ENCODE measurements at regions not wholly inside any gene's neighbourhood (a gene's known extent, or its start where the extent isn't known, plus 50 kb on each side); places are given as distances from the start of the nearest gene placed in this dataset.
"Not testable (repeated sequence)": the region's sequence is repeated elsewhere in the genome, so short reads cannot be mapped to it uniquely, and the experiment has no call there.

DNA sequence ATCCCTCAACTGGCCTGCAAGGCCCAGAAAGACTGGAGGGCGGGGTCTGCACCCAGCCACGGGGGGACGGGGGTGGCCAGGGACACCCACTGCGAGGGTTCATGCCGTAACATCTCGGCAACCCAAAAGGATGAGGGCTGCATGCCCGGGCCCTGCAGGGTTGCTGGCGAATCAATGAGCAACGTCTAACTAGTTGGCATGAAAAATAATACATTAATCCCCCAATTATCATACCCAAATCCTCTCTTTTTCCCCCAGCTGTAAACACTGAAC, 232.2 kb downstream of the TUBA3C start:
- DNase-seq (ENCODE audit: low spot score) = no peak

DNA sequence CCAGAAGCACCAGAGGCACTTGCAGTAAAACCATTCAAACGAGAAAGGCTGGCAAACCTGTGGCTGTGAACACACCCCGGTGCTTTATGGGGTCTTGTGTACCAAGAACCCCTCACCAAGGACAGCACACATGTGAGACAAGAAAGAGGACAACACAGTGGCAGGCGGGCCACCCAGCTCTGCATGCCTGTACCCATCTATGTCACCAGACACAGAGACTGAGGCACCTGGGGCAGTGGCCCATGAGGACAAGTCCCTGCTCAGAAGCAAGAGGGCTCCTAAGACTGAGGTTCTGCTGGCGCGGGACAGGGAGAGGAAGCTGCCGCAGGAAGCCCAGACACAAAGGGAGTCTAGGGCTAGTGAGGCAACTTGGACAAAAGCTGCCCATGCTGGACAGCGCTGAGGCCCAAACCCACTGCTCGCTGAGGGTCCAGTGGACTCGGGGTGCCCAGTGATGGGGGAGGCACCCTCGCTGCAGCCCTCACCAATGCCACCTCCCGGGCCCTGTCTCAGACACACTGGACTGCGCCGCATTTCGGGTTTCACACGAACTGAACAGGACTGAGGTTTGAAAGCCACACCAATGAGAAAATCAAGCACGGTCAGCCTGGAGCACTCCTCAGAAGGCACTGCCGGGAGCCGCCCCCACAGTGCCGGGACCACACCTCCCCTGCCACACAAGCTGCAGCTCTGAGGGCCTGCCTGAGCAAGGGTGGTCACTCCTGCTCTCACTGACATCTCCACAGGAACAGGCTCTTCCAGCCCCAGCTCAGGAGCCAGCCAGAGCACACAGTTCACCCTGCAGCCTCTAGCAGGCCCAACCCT, 232.7 kb downstream of the TUBA3C start:
- DNase-seq (ENCODE audit: low spot score) = no peak

DNA sequence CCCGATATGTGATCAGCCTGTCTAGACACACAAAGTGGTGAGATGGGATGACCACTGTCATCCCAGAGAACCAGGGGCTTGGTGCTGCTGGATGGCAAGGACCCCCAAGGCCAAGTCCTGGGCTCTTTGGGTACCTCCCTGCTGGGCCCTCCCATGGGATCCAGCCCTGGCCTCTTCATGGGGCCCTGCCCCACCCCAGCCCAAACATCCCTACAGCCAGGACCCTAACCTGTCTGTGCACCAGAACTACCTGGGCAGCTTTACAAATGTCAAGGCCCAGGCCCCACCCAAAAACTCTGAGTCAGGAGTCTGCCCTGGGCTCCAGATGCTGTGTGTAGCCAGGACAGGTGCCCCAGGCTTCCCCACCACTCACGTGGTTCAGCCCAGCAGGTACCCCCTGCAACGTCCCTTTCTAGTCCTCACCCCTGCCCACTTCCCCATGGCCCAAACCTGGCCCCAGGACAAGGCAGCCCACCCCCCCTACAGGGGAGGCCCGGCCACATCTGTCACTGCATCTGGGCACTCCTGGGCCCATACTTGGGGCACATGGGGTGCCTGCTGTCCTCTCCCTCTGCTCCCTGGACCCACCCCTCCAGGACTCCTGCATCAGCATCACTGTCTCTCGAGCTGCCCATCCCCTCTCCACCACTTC, 233.5 kb downstream of the TUBA3C start:
- DNase-seq (ENCODE audit: low spot score) = no peak

DNA sequence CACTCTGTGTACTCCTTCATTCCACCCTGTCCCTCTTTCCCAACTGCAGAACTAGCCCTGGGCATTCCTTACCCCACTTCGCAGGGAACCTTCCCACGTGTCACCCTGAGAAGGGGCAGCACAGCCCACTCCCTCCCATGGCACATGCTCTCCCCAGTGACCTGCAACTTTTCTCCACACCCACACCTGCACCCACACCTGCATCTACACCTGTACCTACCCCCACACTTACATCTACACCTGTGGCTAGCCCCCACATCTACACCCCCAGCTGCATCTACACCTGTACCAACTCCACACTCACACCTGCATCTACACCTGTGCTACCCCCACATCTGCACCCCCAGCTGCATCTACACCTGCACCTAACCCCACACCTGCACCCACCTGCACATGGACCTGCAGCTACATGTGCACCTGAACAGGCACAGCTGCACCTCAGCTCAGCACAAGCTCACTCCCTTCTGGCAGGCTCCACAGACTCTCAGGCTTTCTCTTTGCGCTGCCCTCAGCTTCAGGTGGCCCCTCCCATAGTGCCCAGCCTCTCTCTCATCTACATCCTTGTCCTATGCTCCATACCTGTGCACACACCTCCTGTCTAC, 234.1 kb downstream of the TUBA3C start:
- no peak for DNase-seq (ENCODE audit: low spot score)

DNA sequence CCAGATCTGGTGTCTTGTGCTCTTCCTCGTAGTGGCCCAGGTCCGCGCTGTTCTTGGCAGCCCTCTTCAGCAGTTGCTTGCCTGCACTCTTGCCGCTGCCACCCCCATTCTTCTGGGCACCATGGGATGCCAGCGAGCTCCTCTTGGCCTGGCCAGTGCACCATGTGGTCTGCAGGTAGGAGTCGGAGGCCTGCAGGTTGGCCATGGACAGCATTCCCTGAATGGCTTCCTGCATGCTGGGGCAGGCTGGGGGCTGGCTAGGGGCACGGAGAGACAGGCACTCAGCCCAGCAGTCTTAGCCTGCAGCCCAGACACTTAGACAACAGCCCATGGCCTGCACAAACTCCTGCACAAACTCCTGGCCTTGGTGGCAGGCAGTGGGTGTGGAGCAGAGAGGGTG, 234.9 kb downstream of the TUBA3C start:
- DNase-seq (ENCODE audit: low spot score) = no peak

DNA sequence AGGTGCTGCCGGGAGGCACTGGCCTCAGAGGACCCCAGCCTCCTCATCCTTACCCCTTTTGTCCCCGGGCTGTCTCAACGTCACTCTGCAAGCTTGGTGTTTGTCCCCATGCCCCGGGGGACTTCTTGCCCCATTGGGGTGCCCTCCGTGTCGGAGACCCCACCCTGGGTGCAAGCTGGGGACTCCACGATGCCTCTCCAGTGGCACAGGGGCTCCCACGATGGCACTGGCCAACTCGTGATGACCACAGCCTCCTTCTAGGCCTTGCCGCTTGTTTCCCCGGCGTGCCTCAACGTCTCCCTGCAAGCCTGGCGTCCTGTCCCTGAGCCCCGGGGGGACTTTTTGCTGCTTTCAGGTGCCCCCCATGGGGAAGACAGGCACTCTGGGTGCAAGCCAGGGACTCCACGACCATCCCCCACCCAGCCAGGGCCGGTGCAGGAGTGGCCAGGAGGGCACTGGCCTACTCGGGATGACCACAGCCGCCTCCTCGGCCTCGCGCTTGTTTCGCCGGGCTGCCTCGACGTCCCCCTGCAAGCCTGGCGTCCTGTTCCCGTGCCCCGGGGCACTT, 237.0 kb downstream of the TUBA3C start:
- DNase-seq (ENCODE audit: low spot score) = peak; percentile 8

DNA sequence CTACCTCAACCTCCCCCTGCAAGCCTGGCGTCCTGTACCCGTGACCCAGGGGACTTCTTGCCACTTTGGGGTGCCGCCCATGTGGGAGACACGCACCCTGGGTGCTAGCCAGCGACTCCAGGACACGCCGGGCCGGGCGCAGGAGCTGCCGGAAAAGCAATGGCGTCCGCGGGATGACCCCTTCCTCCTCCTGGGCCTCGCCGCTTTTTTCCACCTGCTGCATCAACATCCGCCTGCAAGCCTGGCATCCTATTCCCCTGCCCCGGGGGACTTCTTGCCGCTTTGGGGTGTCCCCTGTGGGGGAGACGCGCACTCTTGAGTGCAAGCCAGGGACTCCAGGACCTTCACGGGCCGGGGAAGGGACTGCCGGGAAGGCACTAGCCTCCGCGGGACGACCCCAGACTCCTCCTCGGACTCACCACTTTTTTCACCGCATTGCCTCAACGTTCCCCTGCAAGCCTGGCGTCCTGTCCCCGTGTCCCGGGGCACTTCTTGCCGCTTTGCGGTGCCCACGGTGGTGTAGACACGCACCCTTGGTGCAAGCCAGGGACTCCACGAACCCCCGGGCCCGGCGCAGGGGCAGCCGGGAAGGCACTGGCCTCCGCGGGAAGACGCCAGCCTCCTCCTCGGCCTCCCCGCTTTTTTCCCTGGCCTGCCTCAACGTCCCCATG, 237.8 kb downstream of the TUBA3C start:
- DNase-seq (ENCODE audit: low spot score) = no peak

DNA sequence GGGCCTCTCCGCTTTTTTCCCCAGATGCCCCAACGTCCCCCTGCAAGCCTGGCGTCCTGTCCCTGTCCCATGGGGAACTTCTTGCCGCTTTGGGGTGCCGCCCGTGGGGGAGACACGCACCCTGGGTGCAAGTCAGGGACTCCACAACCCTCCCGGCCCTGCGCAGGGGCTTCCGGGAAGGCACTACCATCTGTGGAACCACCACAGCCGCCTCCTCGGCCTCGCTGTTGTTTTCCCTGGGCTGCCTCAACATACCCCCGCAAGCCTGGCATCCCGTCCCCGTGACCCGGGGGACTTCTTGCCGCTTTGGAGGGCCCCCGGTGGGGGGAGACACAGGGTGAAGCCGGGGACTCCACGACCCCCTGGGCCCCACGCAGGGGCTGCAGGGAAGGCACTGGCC, 238.4 kb downstream of the TUBA3C start:
- no peak for DNase-seq (ENCODE audit: low spot score)

DNA sequence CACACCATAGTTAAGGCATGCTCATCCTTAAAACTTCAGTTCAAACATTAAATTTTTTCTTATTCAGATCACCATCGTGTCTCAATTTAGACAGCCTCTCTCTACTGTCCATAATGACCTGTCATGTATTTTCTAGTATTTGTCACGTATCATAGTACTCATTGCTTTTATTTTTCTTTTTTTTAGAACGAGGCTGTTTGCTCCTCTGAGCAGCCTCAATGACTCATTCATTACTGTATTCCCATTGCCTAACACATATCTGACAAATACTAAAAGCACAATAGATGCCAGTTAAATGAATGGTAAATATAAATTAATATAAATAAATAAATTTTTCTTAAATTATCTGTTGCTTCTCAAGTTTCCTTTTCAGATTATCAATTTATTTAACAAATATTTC, 245.5 kb downstream of the TUBA3C start:
- DNase-seq (ENCODE audit: low spot score) = no peak

DNA sequence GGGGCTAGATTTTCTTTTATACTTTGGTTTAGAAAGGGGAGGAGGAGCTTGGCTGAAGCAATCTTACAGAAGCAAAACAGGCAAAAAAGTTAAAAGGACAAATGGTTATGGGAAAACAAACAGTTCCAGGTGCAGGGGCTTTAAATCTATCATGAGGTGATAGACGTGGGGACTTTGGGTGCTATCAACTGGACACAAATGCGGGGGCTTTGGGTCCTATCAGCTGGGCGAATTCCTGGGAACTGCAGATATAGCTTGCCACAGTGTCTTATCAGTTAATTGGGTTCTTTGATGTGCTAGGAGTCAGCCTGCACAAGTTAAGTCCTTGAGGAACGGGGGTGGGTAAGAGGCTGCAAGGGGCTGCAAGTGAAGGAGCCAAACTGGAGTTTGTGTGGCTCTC, 260.6 kb downstream of the TUBA3C start:
- no peak for DNase-seq (ENCODE audit: low spot score)

DNA sequence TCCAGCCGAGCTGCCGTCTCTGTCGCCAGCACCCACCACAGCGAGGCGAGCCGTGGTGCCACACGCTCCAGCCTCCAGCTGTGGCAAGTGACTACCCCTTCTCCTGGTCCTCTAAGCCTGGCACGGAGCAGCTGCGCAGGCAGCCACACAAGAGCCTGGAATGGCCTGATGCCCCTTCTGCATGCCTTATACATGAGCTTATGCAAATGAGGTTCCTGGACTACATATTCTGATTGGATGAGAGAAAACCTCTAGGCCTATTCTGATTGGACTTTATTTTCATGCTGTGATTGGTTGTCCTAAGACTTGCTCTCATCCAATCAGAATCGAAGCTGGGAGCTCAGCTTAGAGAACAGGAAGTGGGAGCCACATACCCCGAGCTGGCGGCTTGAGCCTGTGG, 276.5 kb downstream of the TUBA3C start:
- DNase-seq (ENCODE audit: low spot score) = not testable (repeated sequence)

DNA sequence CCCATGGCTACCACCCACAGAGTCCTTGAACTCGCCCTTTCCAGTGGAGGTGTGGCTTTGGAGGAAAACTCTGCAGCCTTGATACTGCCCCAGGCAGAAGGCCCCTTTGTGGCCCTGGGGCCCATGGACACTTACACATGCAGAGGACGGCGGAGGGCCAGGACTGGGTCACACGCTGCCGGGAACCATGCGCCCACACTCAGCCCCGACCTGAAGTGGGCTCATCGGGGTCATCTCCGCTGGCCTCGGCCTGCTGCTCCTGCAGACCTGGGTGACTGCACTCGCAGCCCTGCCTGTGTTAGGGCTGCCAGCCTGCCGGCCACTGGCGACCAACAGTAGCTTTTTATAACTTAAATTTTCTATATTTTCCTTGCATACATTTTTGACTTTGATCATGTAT, 286.2 kb downstream of the TUBA3C start:
- not testable (repeated sequence) for DNase-seq (ENCODE audit: low spot score)

DNA sequence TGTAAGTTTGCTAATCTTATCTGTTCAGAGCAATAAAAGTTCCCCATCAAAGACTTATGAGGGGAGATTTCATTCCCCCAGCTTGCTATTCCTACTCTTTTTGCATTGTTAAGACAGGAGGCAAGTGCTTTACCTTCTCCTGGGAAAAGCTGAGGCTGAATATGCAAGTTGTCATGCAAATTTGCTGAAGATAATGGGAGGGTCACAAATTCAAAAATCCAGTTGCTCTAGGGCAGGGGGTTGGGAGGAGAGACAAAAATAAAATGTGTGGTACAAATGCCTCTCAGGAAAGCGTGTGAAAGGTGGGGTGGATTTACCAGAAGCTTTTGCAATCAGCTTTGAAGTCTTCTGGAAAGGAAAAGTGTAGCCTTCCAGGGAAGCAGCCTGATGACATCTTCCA, 290.4 kb downstream of the TUBA3C start:
- DNase-seq (ENCODE audit: low spot score) = not testable (repeated sequence)

DNA sequence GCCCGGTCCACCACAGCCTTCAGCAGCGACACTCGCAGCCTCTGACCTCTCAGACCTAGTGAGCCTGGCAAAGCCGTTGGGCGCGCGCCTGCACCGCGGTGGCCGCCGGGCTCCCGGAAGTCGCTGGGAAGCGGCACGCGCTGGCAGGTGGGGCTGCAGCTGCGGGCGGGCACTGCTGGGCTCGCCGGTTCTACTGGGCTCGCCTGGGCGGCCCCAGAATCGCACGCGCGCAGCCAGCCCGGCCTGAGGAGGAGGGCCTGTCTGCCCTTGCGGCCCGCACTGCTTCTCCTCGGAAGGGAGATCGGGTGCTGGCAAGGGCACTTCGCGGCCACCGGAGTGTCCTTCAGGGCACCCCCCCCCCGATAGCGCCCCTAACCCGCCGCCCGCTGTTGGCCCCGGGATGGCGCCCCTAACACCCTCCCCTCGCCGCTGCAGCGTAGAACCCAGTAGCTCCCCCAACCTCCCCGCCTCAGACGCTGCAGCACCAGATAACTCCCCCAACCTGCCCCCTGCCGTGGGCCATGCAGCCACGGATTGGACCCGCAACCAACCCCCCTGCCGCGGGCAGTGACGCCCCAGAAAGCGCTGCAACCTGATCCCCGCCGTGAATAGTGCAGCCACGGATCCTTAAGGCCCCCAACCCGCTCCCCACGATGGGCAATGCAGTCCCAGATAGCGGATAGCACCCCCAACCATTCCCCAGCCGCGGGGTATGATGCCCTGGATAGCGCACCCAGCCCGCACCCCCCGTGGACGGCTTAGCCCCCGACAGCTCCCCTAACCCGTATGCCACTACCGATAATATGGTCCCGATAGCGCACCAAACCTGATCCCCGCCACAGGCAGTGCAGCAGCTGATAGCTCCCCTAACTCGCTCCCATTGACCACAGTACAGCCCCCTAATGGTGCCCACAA, 306.5 kb downstream of the TUBA3C start:
- DNase-seq (ENCODE audit: low spot score) = not testable (repeated sequence)

DNA sequence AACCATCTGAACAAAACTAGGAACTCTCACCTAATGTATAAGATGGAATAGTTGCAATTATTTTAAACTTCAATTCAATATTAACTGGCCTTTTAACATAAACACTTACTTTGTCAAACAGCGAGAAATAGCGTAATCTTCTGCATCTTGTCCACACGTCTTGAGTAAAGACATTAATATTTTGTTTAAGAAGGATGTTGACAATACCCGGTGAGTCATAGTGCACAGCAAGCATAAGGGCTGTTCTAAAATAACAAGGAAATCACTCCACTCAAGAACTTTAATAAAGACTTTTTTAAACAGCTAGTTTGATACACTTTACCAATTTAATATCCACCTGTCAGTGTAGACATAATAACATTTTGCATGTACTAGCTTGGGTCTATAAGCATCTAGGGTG, 311.1 kb downstream of the TUBA3C start:
- DNase-seq (ENCODE audit: low spot score) = not testable (repeated sequence)

DNA sequence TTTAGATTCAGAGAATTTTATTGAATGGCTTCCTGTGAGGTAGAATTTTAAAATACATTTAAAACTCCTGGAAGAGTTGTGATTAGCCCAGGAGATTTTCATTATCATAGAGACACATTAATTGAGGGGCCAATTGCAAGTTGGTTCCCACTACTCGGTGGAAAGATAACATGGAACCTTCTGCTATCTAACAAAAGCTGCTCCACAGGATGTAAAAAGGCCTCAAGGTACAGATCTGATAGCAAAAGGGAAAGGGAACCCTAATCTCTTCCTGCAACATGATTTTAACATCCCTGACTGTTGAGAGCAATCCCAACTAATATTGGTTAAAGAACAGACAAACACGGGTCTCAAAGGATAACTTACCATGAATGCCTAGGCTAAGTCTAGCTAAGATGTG, 312.3 kb downstream of the TUBA3C start:
- DNase-seq (ENCODE audit: low spot score) = not testable (repeated sequence)

DNA sequence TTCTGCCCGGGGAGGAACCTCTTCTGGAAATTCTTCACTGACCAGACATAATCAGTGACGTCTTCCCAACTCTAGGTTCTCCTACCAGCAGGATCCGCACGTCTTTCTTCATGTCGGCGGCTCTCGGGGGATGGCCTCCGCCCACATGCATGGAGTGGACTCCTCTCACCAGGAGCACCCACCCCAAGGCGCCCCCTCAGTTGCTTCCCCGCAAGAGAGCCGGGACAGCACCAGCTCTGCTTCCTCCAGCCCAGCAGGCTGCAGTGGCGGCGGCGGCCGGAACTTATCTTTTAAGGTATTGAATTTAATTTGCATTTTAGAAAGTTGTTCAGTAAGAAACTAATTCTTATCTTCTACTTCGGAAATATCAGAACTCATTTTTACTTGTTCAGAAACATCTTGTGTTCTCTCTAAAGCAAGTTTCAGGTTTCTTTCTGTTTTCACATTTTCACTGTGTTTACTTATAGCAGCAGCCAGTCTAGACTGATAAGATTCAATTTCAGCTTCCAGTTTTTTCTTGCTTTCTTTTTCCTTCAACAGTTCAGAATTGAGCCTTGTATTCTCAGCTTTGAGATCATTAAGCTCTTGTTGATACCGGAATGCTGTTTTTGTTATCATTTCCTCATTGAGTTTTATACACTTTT, 343.5 kb downstream of the TUBA3C start:
- not testable (repeated sequence) for DNase-seq (ENCODE audit: low spot score)

DNA sequence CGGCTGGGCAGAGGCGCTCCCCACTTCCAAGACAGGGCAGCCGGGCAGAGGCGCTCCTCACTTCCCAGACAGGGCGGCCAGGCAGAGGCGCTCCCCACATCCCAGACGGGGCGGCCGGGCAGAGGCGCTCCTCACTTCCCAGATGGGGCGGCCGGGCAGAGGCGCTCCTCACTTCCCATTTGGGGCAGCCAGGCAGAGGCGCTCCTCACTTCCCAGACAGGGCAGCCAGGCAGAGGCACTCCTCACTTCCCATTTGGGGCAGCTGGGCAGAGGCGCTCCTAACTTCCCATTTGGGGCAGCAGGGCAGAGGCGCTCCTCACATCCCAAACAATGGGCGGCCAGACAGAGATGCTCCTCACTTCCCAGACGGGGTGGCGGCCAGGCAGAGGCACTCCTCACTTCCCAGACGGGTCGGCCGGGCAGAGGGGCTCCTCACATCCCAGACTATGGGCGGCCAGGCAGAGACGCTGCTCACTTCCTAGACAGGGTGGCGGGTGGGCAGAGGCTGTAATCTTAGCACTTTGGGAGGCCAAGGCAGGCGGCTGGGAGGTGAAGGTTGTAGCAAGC, 344.4 kb downstream of the TUBA3C start:
- not testable (repeated sequence) for DNase-seq (ENCODE audit: low spot score)

DNA sequence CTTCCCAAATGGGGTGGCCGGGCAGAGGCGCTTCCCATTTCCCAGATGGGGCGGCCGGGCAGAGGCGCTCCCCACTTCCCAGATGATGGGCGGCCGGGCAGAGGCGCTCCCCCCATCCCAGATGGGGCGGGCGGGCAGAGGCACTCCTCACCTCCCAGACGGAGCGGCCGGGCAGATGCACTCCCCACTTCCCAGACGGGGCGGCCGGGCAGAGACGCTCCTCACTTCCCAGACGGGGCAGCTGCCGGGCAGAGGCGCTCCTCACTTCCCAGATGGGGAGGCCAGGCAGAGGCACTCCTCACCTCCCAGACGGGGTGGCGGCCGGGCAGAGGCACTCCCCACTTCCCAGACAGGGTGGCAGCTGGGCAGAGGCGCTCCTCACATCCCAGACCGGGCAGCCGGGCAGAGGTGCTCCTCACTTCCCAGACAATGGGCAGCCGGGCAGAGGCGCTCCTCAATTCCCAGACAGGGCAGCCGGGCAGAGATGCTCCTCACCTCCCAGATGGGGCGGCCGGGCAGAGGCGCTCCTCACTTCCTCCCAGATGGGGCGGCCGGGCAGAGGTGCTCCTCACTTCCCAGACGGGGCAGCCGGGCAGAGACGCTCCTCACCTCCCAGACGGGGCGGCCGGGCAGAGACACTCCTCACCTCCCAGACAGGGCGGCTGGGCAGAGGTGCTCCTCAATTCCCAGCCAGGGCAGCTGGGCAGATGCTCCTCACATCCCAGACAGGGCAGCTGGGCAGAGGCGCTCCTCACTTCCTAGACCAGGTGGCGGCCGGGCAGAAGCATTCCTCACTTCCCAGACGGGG, 345.0 kb downstream of the TUBA3C start:
- not testable (repeated sequence) for DNase-seq (ENCODE audit: low spot score)

DNA sequence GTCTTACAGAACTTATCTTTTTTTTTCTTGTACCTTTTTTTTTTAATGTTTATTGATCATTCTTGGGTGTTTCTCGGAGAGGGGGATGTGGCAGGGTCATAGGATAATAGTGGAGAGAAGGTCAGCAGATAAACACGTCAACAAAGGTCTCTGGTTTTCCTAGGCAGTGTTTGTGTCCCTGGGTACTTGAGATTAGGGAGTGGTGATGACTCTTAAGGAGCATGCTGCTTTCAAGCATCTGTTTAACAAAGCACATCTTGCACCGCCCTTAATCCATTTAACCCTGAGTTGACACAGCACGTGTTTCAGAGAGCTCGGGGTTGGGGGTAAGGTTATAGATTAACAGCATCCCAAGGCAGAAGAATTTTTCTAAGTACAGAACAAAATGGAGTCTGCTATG, 345.9 kb downstream of the TUBA3C start:
- not testable (repeated sequence) for DNase-seq (ENCODE audit: low spot score)
